HCT116 (cell line): ENCODE measurements at regions not wholly inside any gene's neighbourhood (a gene's known extent, or its start where the extent isn't known, plus 50 kb on each side); places are given as distances from the start of the nearest gene placed in this dataset.

Experiments used
- ATAC-seq: fragments of 200-7000 bp; cut with Tn5 transposase; 2 replicates; pipeline ENCODE4 v1.9.1; 2020; ENCODE audit warnings: mild to moderate bottlenecking, moderate library complexity
- BruUV-seq: library from RNA; stranded (reverse); fragments of 400-500 nt; replicated peaks from 2 replicates; lab custom pipeline; 2021; lab: Mats Ljungman, UMichigan
- CTCF ChIA-PET: fragments of 300-600 bp; sonication (Branson Sonifier 250); formaldehyde crosslinking; loops from one replicate; lab custom pipeline; 2021; ENCODE audit warnings: antibody characterized with exemption; lab: Charles Lee
- POLR2A ChIA-PET: fragments of 300-600, 350-600 bp; sonication (Branson Sonifier 250); formaldehyde crosslinking; loops from one replicate; lab custom pipeline; 2021; ENCODE audit warnings: antibody characterized with exemption; lab: Charles Lee
- RAD21 ChIA-PET, 2 experiments: fragments of 300-600 bp; sonication (Branson Sonifier 250); formaldehyde crosslinking; loops; one replicate each; lab custom pipeline; 2023; ENCODE audit warnings: low total read pairs in 2 of 2; ENCODE audit not compliant: uncharacterized antibody in 2 of 2, unreplicated experiment in 2 of 2, low non-redundant PET in 1 of 2; lab: Charles Lee
- DNase-seq: peaks from one replicate; pipeline ENCODE4 v3.0.0-alpha.2; 2010; ENCODE audit warnings: low read depth, low spot score
- H2AFZ ChIP-seq: fragments of 200-600 bp; shearing (Covaris generic), sonication (generic); 2 replicates; pipeline ENCODE4 v1.6.1; 2017; ENCODE audit warnings: low read depth, mixed run types, mixed read lengths, antibody characterized with exemption, low read length; ENCODE audit not compliant: poor library complexity, severe bottlenecking
- H3K27ac ChIP-seq: 2 replicates; pipeline ENCODE4 v1.5.1; 2012; ENCODE audit warnings: low read depth, low read length
- H3K27me3 ChIP-seq: fragments of 200-600 bp; sonication (generic); 2 replicates; pipeline ENCODE4 v1.6.1; 2016; ENCODE audit warnings: mixed run types, low read length, mixed read lengths; ENCODE audit not compliant: insufficient read depth
- H3K36me3 ChIP-seq, 2 experiments: fragments of 200-500 bp in 1 of 2; fragments of 200-600 bp in 1 of 2; sonication (Bioruptor generic) in 1 of 2; sonication (generic) in 1 of 2; 2 replicates each; pipeline versions ENCODE4 v1.5.1 to v1.6.1; 2014 to 2016; ENCODE audit warnings: low read length in 2 of 2, inconsistent platforms in 1 of 2, mixed read lengths in 1 of 2, mixed run types in 1 of 2; ENCODE audit not compliant: insufficient read depth in 2 of 2, control insufficient read depth in 1 of 2
- H3K4me1 ChIP-seq, 2 experiments: fragments of 200-600 bp in 1 of 2; sonication (generic) in 1 of 2; 2 replicates each; pipeline versions ENCODE4 v1.5.1 to v1.6.1; 2012 to 2017; ENCODE audit warnings: low read length in 2 of 2, inconsistent platforms in 1 of 2, mild to moderate bottlenecking in 1 of 2, mixed read lengths in 1 of 2, mixed run types in 1 of 2, moderate library complexity in 1 of 2; ENCODE audit not compliant: insufficient read depth in 2 of 2, control insufficient read depth in 1 of 2
- H3K4me2 ChIP-seq: fragments of 200-600 bp; sonication (generic); 2 replicates; pipeline ENCODE4 v1.6.1; 2017; ENCODE audit warnings: mixed run types, low read length, mixed read lengths
- H3K4me3 ChIP-seq, 2 experiments: fragments of 200-600 bp in 1 of 2; sonication (generic) in 1 of 2; replicated peaks in 1 of 2; 2 replicates each; pipeline ENCODE4 v1.5.1; 2011 to 2016; ENCODE audit warnings: low read length in 2 of 2, control low read depth in 1 of 2, low read depth in 1 of 2, mild to moderate bottlenecking in 1 of 2, mixed read lengths in 1 of 2, mixed run types in 1 of 2
- H3K79me2 ChIP-seq: fragments of 200-600 bp; sonication (generic); 2 replicates; pipeline ENCODE4 v1.6.1; 2017; ENCODE audit warnings: mild to moderate bottlenecking, mixed run types, low read length, moderate library complexity, mixed read lengths; ENCODE audit not compliant: insufficient read depth
- H3K9ac ChIP-seq: fragments of 200-600 bp; sonication (generic); 2 replicates; pipeline ENCODE4 v1.6.1; 2016; ENCODE audit warnings: low read length, mixed read lengths
- H3K9me2 ChIP-seq: fragments of 200-600 bp; sonication (generic), shearing (Covaris generic); 2 replicates; pipeline ENCODE4 v1.6.1; 2017; ENCODE audit warnings: mixed run types, mild to moderate bottlenecking, moderate library complexity; ENCODE audit not compliant: insufficient read depth
- H3K9me3 ChIP-seq, 2 experiments: fragments of 200-500 bp in 1 of 2; fragments of 200-600 bp in 1 of 2; sonication (Bioruptor generic) in 1 of 2; sonication (generic) in 1 of 2; 2 replicates each; pipeline ENCODE4 v1.6.1; 2014 to 2017; ENCODE audit warnings: low read length in 2 of 2, mixed read lengths in 2 of 2, inconsistent platforms in 1 of 2, low read depth in 1 of 2, mild to moderate bottlenecking in 1 of 2, mixed run types in 1 of 2, moderate library complexity in 1 of 2; ENCODE audit not compliant: control insufficient read depth in 1 of 2, insufficient read depth in 1 of 2
- H4K20me1 ChIP-seq: fragments of 200-600 bp; sonication (generic), shearing (Covaris generic); 2 replicates; pipeline ENCODE4 v1.6.1; 2017; ENCODE audit warnings: mixed run types, mild to moderate bottlenecking, moderate library complexity; ENCODE audit not compliant: insufficient read depth
- ELF1 ChIP-seq: IDR thresholded peaks from 2 replicates; pipeline ENCODE4 v1.6.1; 2012; ENCODE audit warnings: low read depth, borderline replicate concordance
- POLR2AphosphoS5 ChIP-seq: IDR thresholded peaks from 2 replicates; pipeline ENCODE4 v1.6.1; 2011; ENCODE audit warnings: mild to moderate bottlenecking, low read depth, low read length, moderate library complexity
- RAD21 ChIP-seq: IDR thresholded peaks from 2 replicates; pipeline ENCODE4 v1.6.1; 2012; ENCODE audit warnings: low read depth, mild to moderate bottlenecking
- SIN3A ChIP-seq: IDR thresholded peaks from 2 replicates; pipeline ENCODE4 v1.6.1; 2012; ENCODE audit warnings: low read depth
- ZNF274 ChIP-seq: fragments of 200-500 bp; sonication (Bioruptor generic); IDR thresholded peaks from 2 replicates; pipeline ENCODE4 v1.6.1; 2014; ENCODE audit warnings: mild to moderate bottlenecking, low read depth, low read length, inconsistent platforms
- intact Hi-C: fragments of 100-400 bp; cut with micrococcal nuclease; formaldehyde crosslinking; loops from 2 replicates; pipeline ENCODE4 v1.10.0; 2022
- TF ChIP-seq, protein P1 (sequence below), 3 experiments: fragments of 200-600 bp in 1 of 3; sonication (generic) in 1 of 3; IDR thresholded peaks in 2 of 3; conservative IDR thresholded peaks in 1 of 3; 2 replicates each; pipeline ENCODE4 v1.5.1; 2012 to 2017; ENCODE audit warnings: low read depth in 2 of 3, low read length in 2 of 3, antibody characterized with exemption in 1 of 3, borderline replicate concordance in 1 of 3, control low read depth in 1 of 3, mild to moderate bottlenecking in 1 of 3, mixed read lengths in 1 of 3, mixed run types in 1 of 3, moderate library complexity in 1 of 3; ENCODE audit not compliant: insufficient read depth in 1 of 3

GRCh38 chr15:95565016-95565600, 765.4 kb upstream of the NR2F2 start:
- no peak overlapping the region for H3K4me3 ChIP-seq
- ATAC-seq = no peak
- DNase-seq = no peak
- intact Hi-C loops = no loop called here
- no peaks in the 10 kb centered on the region for H3K9me2 ChIP-seq
- no peak overlapping the region for H3K27ac ChIP-seq
- H3K4me1 ChIP-seq = peaks cover 1 to 2% of the 10 kb centered on the region in 2 experiments; a peak in 3 of 4 replicates
- no peaks in the 10 kb centered on the region for H3K9me3 ChIP-seq
- no peak overlapping the region for H3K4me2 ChIP-seq
- H3K9ac ChIP-seq = no peak overlapping the region
- POLR2A ChIA-PET = no interaction called here
- no peaks in the 10 kb centered on the region for H4K20me1 ChIP-seq
- no peaks in the 10 kb centered on the region for H3K36me3 ChIP-seq
- CTCF ChIA-PET = no interaction called here
- no peaks in the 10 kb centered on the region for H3K27me3 ChIP-seq
- H3K79me2 ChIP-seq = no peaks in the 10 kb centered on the region
- BruUV-seq = no TSS peak
- RAD21 ChIA-PET = no interaction called here
- H2AFZ ChIP-seq = no peak overlapping the region
- TF ChIP-seq, protein P1, sequence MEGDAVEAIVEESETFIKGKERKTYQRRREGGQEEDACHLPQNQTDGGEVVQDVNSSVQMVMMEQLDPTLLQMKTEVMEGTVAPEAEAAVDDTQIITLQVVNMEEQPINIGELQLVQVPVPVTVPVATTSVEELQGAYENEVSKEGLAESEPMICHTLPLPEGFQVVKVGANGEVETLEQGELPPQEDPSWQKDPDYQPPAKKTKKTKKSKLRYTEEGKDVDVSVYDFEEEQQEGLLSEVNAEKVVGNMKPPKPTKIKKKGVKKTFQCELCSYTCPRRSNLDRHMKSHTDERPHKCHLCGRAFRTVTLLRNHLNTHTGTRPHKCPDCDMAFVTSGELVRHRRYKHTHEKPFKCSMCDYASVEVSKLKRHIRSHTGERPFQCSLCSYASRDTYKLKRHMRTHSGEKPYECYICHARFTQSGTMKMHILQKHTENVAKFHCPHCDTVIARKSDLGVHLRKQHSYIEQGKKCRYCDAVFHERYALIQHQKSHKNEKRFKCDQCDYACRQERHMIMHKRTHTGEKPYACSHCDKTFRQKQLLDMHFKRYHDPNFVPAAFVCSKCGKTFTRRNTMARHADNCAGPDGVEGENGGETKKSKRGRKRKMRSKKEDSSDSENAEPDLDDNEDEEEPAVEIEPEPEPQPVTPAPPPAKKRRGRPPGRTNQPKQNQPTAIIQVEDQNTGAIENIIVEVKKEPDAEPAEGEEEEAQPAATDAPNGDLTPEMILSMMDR (IDR thresholded peaks at IDR 0.05 in 2 of 3, conservative IDR thresholded peaks at IDR 0.05 in 1 of 3; ENCODE audit: borderline replicate concordance in 1 of 3, insufficient read depth in 1 of 3, low read depth in 2 of 3, low read length in 2 of 3) = no peak

DNA sequence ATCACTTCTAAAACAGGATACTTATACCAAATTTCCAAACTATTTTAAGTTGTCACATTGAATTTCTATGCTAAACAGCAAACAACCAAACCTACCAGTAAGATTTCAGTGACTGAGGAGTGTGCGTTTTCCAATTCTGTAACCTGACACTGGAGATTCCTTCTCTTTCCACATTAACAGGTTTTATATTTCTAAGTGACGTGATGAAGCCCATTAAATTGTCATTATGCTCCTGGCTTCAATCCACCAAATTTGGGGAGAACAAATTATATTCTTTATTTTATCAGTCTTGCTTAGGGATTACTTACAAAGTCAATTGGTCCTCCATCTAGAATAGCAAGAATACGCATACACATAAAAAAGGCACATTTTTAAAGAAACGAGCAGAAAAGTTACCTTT, 764.8 kb upstream of the NR2F2 start:
- Histone ChIP-seq H3K9me3 (no peaks in the 10 kb centered on the region), H3K79me2 (no peaks in the 10 kb centered on the region), H3K36me3 (no peaks in the 10 kb centered on the region), H3K27ac (no peak overlapping the region), H3K9ac (no peak overlapping the region), H2AFZ (no peak overlapping the region), H3K4me1 (no peaks in the 10 kb centered on the region; a peak in 1 of 4 replicates), H3K4me3 (no peak overlapping the region), H4K20me1 (no peaks in the 10 kb centered on the region), H3K9me2 (no peaks in the 10 kb centered on the region), H3K4me2 (no peak overlapping the region), H3K27me3 (no peaks in the 10 kb centered on the region)
- intact Hi-C loops = no loop called here
- ATAC-seq = no peak
- BruUV-seq = no TSS peak
- RAD21 ChIA-PET = no interaction called here
- POLR2A ChIA-PET = no interaction called here
- DNase-seq = no peak
- TF ChIP-seq POLR2AphosphoS5 = no peak
- no peak for TF ChIP-seq SIN3A
- TF ChIP-seq ELF1 = no peak
- TF ChIP-seq, protein P1 (IDR thresholded peaks at IDR 0.05 in 2 of 3, conservative IDR thresholded peaks at IDR 0.05 in 1 of 3; ENCODE audit: borderline replicate concordance in 1 of 3, insufficient read depth in 1 of 3, low read depth in 2 of 3, low read length in 2 of 3) = no peak
- TF ChIP-seq RAD21 = no peak
- TF ChIP-seq ZNF274 = no peak
- CTCF ChIA-PET = no interaction called here
